IMR-90 (cell line): ENCODE measurements at regions not wholly inside any gene's neighbourhood (a gene's known extent, or its start where the extent isn't known, plus 50 kb on each side); places are given as distances from the start of the nearest gene placed in this dataset.

Source experiments
- ATAC-seq: fragments of 200-7000 bp; cut with Tn5 transposase; 2 replicates; pipeline ENCODE4 v1.9.1; 2020; ENCODE audit warnings: low read depth, mild to moderate bottlenecking, moderate library complexity
- BruUV-seq: library from RNA; stranded (reverse); fragments of 400-500 nt; replicated peaks from 2 replicates; lab custom pipeline; 2021; lab: Mats Ljungman, UMichigan
- CTCF ChIA-PET: fragments of 300-600 bp; formaldehyde crosslinking; extraction: SDS; loops from one replicate; lab custom pipeline; 2021; ENCODE audit warnings: antibody characterized with exemption; lab: Yijun Ruan, JAX
- POLR2A ChIA-PET: fragments of 300-600 bp; sonication (Branson Sonifier 250); formaldehyde crosslinking; loops from one replicate; lab custom pipeline; 2022; ENCODE audit warnings: antibody characterized with exemption; ENCODE audit not compliant: unreplicated experiment; lab: Charles Lee
- DNase-seq: peaks from one replicate; pipeline ENCODE4 v3.0.0; 2013
- H2AFZ ChIP-seq: replicated peaks from 2 replicates; pipeline ENCODE3; 2013; ENCODE audit warnings: low read length, mild to moderate bottlenecking; ENCODE audit not compliant: poor library complexity
- H2AK5ac ChIP-seq: 2 replicates; pipeline ENCODE4 v1.6.1; 2013; ENCODE audit warnings: low read depth, low read length, inconsistent platforms
- H2AK9ac ChIP-seq: replicated peaks from 2 replicates; pipeline ENCODE3; 2013; ENCODE audit warnings: mild to moderate bottlenecking, low read depth, low read length, moderate library complexity; ENCODE audit not compliant: poor library complexity
- H2BK120ac ChIP-seq: 2 replicates; pipeline ENCODE4 v1.6.1; 2013; ENCODE audit warnings: low read depth, low read length, inconsistent platforms
- H2BK15ac ChIP-seq: 3 replicates; pipeline ENCODE4 v1.6.1; 2013; ENCODE audit warnings: low read depth, low read length, inconsistent platforms
- H2BK20ac ChIP-seq: 2 replicates; pipeline ENCODE4 v1.6.1; 2013; ENCODE audit warnings: low read depth, mild to moderate bottlenecking, inconsistent platforms, low read length, moderate library complexity
- H2BK5ac ChIP-seq: 2 replicates; pipeline ENCODE4 v1.6.1; 2013; ENCODE audit warnings: mild to moderate bottlenecking, low read depth, low read length, inconsistent platforms; ENCODE audit not compliant: poor library complexity, severe bottlenecking
- H3K14ac ChIP-seq: replicated peaks from 2 replicates; pipeline ENCODE4 v1.6.1; 2013; ENCODE audit warnings: low read depth, low read length, inconsistent platforms
- H3K18ac ChIP-seq: 2 replicates; pipeline ENCODE4 v1.6.1; 2013; ENCODE audit warnings: low read depth, low read length, control low read depth
- H3K23ac ChIP-seq: 2 replicates; pipeline ENCODE4 v1.6.1; 2013; ENCODE audit warnings: low read depth, low read length, inconsistent platforms
- H3K27ac ChIP-seq: 2 replicates; pipeline ENCODE4 v1.5.1; 2013; ENCODE audit warnings: mild to moderate bottlenecking, control low read depth, low read length; ENCODE audit not compliant: insufficient read depth
- H3K27me3 ChIP-seq: 2 replicates; pipeline ENCODE4 v1.6.1; 2013; ENCODE audit warnings: low read length; ENCODE audit not compliant: control insufficient read depth, insufficient read depth
- H3K36me3 ChIP-seq: 2 replicates; pipeline ENCODE4 v1.6.1; 2013; ENCODE audit warnings: low read length, mixed read lengths; ENCODE audit not compliant: control insufficient read depth, insufficient read depth
- H3K4ac ChIP-seq: 2 replicates; pipeline ENCODE4 v1.6.1; 2013; ENCODE audit warnings: low read depth, low read length, inconsistent platforms
- H3K4me1 ChIP-seq: 2 replicates; pipeline ENCODE4 v1.6.1; 2013; ENCODE audit warnings: low read length, mixed read lengths; ENCODE audit not compliant: control insufficient read depth, insufficient read depth
- H3K4me2 ChIP-seq: 2 replicates; pipeline ENCODE4 v1.6.1; 2013; ENCODE audit warnings: low read depth, mild to moderate bottlenecking, control low read depth, low read length, moderate library complexity
- H3K4me3 ChIP-seq: 2 replicates; pipeline ENCODE4 v1.5.1; 2013; ENCODE audit warnings: low read depth, mild to moderate bottlenecking, control low read depth, low read length, moderate library complexity; ENCODE audit not compliant: insufficient read depth
- H3K56ac ChIP-seq: 2 replicates; pipeline ENCODE4 v1.6.1; 2013; ENCODE audit warnings: low read length, inconsistent platforms; ENCODE audit not compliant: insufficient read depth; ENCODE audit errors: extremely low read depth
- H3K79me1 ChIP-seq, 2 experiments: 2 replicates each; pipeline ENCODE4 v1.6.1; 2013; ENCODE audit warnings: low read length in 2 of 2, inconsistent platforms in 1 of 2, low read depth in 1 of 2
- H3K9ac ChIP-seq: 2 replicates; pipeline ENCODE4 v1.6.1; 2013; ENCODE audit warnings: low read depth, low read length, control low read depth
- H3K9me1 ChIP-seq: 2 replicates; pipeline ENCODE4 v1.6.1; 2013; ENCODE audit warnings: low read length, inconsistent platforms; ENCODE audit not compliant: insufficient read depth
- H3K9me3 ChIP-seq: 2 replicates; pipeline ENCODE4 v1.6.1; 2013; ENCODE audit warnings: low read length; ENCODE audit not compliant: control insufficient read depth, insufficient read depth
- H4K20me1 ChIP-seq: 2 replicates; pipeline ENCODE4 v1.6.1; 2013; ENCODE audit warnings: low read length, inconsistent platforms; ENCODE audit not compliant: insufficient read depth
- H4K5ac ChIP-seq: 2 replicates; pipeline ENCODE4 v1.6.1; 2013; ENCODE audit warnings: mild to moderate bottlenecking, low read depth, low read length, control low read depth
- H4K8ac ChIP-seq, 2 experiments: 2 replicates each; pipeline ENCODE4 v1.6.1; 2013; ENCODE audit warnings: low read depth in 2 of 2, low read length in 2 of 2, control low read depth in 1 of 2, inconsistent platforms in 1 of 2
- H4K91ac ChIP-seq: 2 replicates; pipeline ENCODE4 v1.6.1; 2013; ENCODE audit warnings: low read depth, low read length, inconsistent platforms; ENCODE audit not compliant: insufficient read depth
- BHLHE40 ChIP-seq: fragments of 150-350 bp; IDR thresholded peaks from 2 replicates; pipeline ENCODE4 v1.6.1; 2016; ENCODE audit warnings: mild to moderate bottlenecking, low read depth, low read length
- CEBPB ChIP-seq: IDR thresholded peaks from 2 replicates; pipeline ENCODE4 v1.6.1; 2012; ENCODE audit warnings: low read depth, low read length, improper control_type of control experiment
- CHD1 ChIP-seq: IDR thresholded peaks from 2 replicates; pipeline ENCODE4 v1.6.1; 2012; ENCODE audit warnings: low read depth, low read length, improper control_type of control experiment
- CTCF ChIP-seq: conservative IDR thresholded peaks from 2 replicates; pipeline ENCODE4 v1.5.1; 2012; ENCODE audit warnings: mild to moderate bottlenecking, low read depth, low read length, improper control_type of control experiment
- ELK1 ChIP-seq: fragments of 150-350 bp; IDR thresholded peaks from 2 replicates; pipeline ENCODE4 v1.6.1; 2016; ENCODE audit warnings: low read depth, mild to moderate bottlenecking, low read length, moderate library complexity, borderline replicate concordance
- FOS ChIP-seq: fragments of 150-350 bp; IDR thresholded peaks from 2 replicates; pipeline ENCODE4 v1.6.1; 2016; ENCODE audit warnings: low read depth, low read length
- MAFK ChIP-seq: IDR thresholded peaks from 2 replicates; pipeline ENCODE4 v1.6.1; 2012; ENCODE audit warnings: low read depth, low read length, improper control_type of control experiment
- MAZ ChIP-seq: IDR thresholded peaks from 2 replicates; pipeline ENCODE4 v1.6.1; 2012; ENCODE audit warnings: low read depth, mild to moderate bottlenecking, low read length, improper control_type of control experiment, moderate library complexity, borderline replicate concordance
- MXI1 ChIP-seq: IDR thresholded peaks from 2 replicates; pipeline ENCODE4 v1.6.1; 2012; ENCODE audit warnings: low read depth, mild to moderate bottlenecking, low read length, moderate library complexity, borderline replicate concordance
- NFE2L2 ChIP-seq: fragments of 150-350 bp; IDR thresholded peaks from 2 replicates; pipeline ENCODE4 v1.6.1; 2016; ENCODE audit warnings: low read depth, mild to moderate bottlenecking, low read length
- POLR2A ChIP-seq: IDR thresholded peaks from 2 replicates; pipeline ENCODE4 v1.6.1; 2012; ENCODE audit warnings: mild to moderate bottlenecking, low read depth, low read length
- RAD21 ChIP-seq: IDR thresholded peaks from 2 replicates; pipeline ENCODE4 v1.6.1; 2012; ENCODE audit warnings: low read length, improper control_type of control experiment
- RCOR1 ChIP-seq: IDR thresholded peaks from 2 replicates; pipeline ENCODE4 v1.6.1; 2012; ENCODE audit warnings: mild to moderate bottlenecking, low read length, improper control_type of control experiment; ENCODE audit not compliant: insufficient replicate concordance
- RFX5 ChIP-seq: IDR thresholded peaks from 2 replicates; pipeline ENCODE4 v1.8.0; 2012; ENCODE audit warnings: low read depth, mild to moderate bottlenecking, low read length, moderate library complexity
- SMC3 ChIP-seq: fragments of 150-350 bp; IDR thresholded peaks from 2 replicates; pipeline ENCODE4 v1.6.1; 2016; ENCODE audit warnings: low read depth, mild to moderate bottlenecking, antibody characterized with exemption, low read length, moderate library complexity
- USF2 ChIP-seq: fragments of 150-350 bp; IDR thresholded peaks from 2 replicates; pipeline ENCODE4 v1.6.1; 2017; ENCODE audit warnings: mild to moderate bottlenecking, antibody characterized with exemption, low read length, low read depth
- WGBS, 2 experiments: methylation state at CpG; one replicate each; pipeline versions ENCODE4 v1.1.5 to v1.1.7; 2013; ENCODE audit warnings: missing lambda C conversion rate in 2 of 2; ENCODE audit not compliant: insufficient read length in 1 of 2; ENCODE audit errors: extremely low coverage in 2 of 2; 5-methylcytosine and 5-hydroxymethylcytosine counted together
- dilution Hi-C: fragments of 300-500 bp; cut with HindIII; formaldehyde crosslinking; loops from one replicate; pipeline ENCODE4 v1.14.3; 2018; ENCODE audit warnings: low sequenced_read_pairs; ENCODE audit not compliant: unreplicated experiment
- in situ Hi-C: fragments of 300-500 bp; cut with MboI; formaldehyde crosslinking; loops from 3 replicates; pipeline ENCODE4 v1.14.3; 2019; ENCODE audit warnings: low sequenced_read_pairs, inconsistent platforms, mixed read lengths
- intact Hi-C: fragments of 100-400 bp; cut with micrococcal nuclease; formaldehyde crosslinking; loops from 2 replicates; pipeline ENCODE4 v1.10.0; 2022

GRCh38 chr4:163623787-163624186, 129.3 kb downstream of the TMA16 start:
- H4K20me1 ChIP-seq, result no peaks in the 10 kb centered on the region
- in situ Hi-C loops (no loop called here), intact Hi-C loops (no loop called here), dilution Hi-C loops (no loop called here)
- no peak overlapping the region for H2BK5ac ChIP-seq
- ATAC-seq (no peak), DNase-seq (no peak)
- ChIA-PET CTCF (no interaction called here), POLR2A (no interaction called here)
- no peak overlapping the region for H3K23ac ChIP-seq
- H2BK120ac ChIP-seq, result no peak overlapping the region
- no peak overlapping the region for H2BK15ac ChIP-seq
- no peak overlapping the region for H2AK9ac ChIP-seq
- H3K18ac ChIP-seq, result no peak overlapping the region
- H3K14ac ChIP-seq, result no peak overlapping the region
- BruUV-seq, result no TSS peak
- no peaks in the 10 kb centered on the region for H3K9me3 ChIP-seq
- H3K9ac ChIP-seq, result no peak overlapping the region
- H2AFZ ChIP-seq, result peak overlapping the region; percentile 27
- no peaks in the 10 kb centered on the region for H3K79me1 ChIP-seq
- no peaks in the 10 kb centered on the region for H3K36me3 ChIP-seq
- no peak overlapping the region for H4K5ac ChIP-seq
- H3K56ac ChIP-seq, result no peak overlapping the region
- no peak overlapping the region for H4K91ac ChIP-seq
- H3K27me3 ChIP-seq, result no peaks in the 10 kb centered on the region
- WGBS, 2 experiments, result 67% methylated on average over 1 of the region's 4 CpGs; no CpG with 5 or more reads in 1 of the 2 experiments
- no peaks in the 10 kb centered on the region for H3K4me1 ChIP-seq
- no peak overlapping the region for H3K27ac ChIP-seq
- no peak overlapping the region for H2AK5ac ChIP-seq
- no peak for TF ChIP-seq POLR2A
- TF ChIP-seq CTCF, result no peak
- TF ChIP-seq BHLHE40, result no peak
- TF ChIP-seq SMC3, result no peak
- no peak for TF ChIP-seq RCOR1
- no peak for TF ChIP-seq NFE2L2
- TF ChIP-seq USF2, result no peak
- no peak for TF ChIP-seq FOS
- TF ChIP-seq MXI1, result no peak
- TF ChIP-seq CHD1, result no peak
- no peak for TF ChIP-seq RAD21
- no peak for TF ChIP-seq CEBPB
- no peak for TF ChIP-seq MAFK
- no peak for TF ChIP-seq ELK1
- TF ChIP-seq MAZ, result no peak
- no peak for TF ChIP-seq RFX5
- no peak overlapping the region for H2BK20ac ChIP-seq
- no peak overlapping the region for H3K4me3 ChIP-seq
- H3K9me1 ChIP-seq, result no peaks in the 10 kb centered on the region
- H4K8ac ChIP-seq, result no peak overlapping the region
- H3K4me2 ChIP-seq, result no peak overlapping the region
- no peak overlapping the region for H3K4ac ChIP-seq
